ENCODE measurements at regions not wholly inside any gene's neighbourhood (a gene's known extent, or its start where the extent isn't known, plus 50 kb on each side); places are given as distances from the start of the nearest gene placed in this dataset.

DNA sequence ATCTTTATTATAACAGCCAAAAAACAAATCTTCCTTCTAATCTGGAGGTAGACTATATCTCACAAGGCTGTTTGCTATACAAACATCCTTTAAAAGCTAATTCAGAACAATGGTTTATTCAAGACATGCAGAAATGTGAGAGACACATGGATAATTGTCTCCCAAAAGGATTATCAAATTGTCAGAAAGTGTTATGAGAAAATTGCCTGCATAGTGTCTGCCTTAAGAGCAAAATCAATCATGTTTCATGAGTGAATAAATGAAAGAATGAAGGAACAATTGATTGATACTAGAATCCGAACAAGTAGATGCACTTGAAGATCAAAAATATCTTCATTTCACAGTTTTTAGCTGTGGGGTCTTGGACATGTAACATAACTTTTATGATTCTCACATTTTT, 621.7 kb upstream of the BOD1L1 start:
- no peak for DNase-seq (ENCODE audit: low read depth)

DNA sequence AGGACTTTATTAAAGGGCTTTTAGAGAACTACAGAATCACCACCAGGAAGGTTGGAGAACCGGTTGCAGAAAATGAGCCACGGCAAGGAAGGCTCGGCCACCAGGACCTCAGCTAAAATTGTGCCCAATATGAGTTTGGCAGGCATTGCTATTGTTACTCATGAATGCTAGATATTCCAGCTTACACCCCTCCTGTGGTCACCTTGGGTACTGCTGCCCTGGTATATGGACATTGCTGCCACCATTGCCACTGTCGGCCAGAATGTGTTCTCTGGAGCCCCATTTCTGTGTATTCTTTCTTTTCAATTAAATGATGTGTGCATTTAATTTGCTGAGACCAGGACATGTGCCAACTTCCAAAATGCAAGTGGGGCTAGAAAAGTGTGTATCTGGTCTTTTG, 626.7 kb upstream of the BOD1L1 start:
- DNase-seq (ENCODE audit: low read depth): no peak

DNA sequence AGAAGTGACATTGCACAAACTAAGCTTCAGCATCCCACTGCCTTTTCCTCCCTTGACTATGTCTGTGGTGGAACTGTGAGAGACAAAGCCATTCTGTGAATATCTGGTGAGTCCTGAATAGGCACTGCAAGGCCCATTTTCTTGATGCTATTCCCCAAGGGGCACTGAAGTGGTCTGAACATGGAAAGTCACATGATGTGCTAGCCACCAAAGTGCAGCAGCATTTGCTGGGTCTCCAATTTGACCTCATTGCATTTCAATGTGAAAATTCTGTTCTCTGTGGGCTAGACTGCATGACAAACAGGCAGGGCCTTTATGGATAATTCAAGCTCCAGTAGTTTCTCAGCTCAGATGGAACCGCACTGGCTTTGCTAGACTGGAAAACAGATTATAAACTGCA, 627.4 kb upstream of the BOD1L1 start:
- no peak for DNase-seq (ENCODE audit: low read depth)

DNA sequence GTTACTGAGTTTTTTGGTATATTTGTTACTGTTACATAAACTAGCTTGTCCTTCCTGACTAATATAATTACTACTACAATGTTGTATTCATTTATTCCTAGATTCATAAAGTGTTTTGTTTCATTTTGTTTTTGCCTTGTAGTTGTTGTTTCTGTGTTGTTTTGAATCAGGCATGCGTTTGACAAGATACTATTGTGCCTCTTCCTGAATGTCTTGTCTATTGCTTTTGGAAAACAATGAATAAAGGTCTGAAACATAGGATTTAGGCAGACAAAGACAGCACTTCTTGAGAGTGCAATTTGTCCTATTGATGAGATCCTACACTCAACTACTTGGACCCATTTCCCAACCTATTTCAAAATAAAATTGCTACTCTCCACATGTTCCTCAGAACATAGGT, 630.4 kb upstream of the BOD1L1 start:
- DNase-seq (ENCODE audit: low read depth): no peak

DNA sequence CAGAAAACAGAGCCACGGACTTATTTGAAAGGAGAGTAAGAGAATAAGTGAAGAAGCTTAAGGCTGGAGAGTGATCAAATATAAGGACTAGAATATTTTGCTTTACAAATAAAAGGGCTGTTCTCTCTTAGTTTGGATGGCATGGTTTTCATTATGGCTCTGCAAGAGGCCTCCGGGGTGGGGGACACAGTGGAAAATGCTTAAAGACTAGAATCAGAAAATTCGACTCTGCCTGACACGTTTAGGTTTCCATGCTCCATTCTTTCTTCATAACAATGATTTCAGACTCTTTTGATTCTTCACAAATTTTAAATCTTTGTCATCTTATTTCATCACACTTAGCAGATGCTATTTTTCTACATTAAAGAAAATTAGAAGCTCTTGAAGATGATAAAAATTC, 632.4 kb upstream of the BOD1L1 start:
- DNase-seq (ENCODE audit: low read depth): no peak

DNA sequence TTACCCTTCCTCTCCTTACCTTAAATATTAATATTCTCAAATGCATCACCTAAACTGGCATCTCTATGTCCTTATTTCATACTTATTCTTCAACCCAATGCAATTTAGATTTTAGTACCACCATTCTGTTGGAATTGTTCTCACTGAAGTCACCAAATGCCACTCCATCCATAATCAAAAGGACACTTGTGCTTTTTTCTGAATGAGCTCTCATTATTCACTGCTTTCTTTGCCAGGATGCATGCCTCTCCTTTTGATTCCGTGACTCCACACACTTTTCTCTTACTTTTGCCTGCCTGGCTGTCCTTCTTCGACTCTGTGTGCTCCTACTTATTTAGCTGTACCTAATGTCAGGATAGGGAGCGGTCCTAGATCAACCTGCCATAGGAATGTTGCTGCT, 633.1 kb upstream of the BOD1L1 start:
- no peak for DNase-seq (ENCODE audit: low read depth)

DNA sequence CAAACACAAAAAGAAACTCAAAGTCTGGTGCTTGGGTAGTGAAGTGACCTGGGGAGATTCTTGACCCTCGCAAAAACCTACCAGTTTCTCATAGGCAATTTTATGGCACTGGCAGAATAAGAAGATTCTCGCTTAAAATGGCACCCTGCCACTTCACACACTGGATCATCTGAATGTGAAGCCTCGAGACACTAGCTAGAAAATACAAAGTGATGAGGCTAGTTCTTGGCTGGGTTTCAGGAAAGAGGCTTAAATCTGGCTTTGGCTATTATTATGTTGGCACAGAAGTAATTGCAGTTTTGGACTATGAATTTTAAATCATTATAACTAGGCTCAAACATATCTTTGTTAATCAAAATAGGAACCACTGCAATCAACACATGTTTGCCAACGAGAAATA, 634.7 kb upstream of the BOD1L1 start:
- DNase-seq (ENCODE audit: low read depth): no peak

DNA sequence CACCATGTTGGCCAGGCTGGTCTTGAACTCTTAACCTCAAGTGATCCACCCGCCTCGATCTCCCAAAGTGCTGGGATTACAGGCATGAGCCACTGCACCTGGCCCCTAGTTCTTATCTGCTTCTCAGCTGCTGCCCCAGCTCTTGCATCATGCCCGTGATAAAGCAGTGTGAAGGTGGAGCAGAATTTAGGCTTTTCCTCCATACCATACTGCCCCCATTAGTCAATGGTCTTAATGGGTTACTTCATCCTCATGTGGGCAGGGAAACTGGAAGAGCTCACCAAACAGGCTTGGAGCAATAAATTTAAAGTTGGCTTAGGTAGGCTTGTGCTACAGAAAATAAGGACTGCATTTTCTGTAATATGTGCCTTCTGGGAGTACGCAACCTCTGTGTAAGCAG, 636.9 kb upstream of the BOD1L1 start:
- DNase-seq (ENCODE audit: low read depth): no peak

DNA sequence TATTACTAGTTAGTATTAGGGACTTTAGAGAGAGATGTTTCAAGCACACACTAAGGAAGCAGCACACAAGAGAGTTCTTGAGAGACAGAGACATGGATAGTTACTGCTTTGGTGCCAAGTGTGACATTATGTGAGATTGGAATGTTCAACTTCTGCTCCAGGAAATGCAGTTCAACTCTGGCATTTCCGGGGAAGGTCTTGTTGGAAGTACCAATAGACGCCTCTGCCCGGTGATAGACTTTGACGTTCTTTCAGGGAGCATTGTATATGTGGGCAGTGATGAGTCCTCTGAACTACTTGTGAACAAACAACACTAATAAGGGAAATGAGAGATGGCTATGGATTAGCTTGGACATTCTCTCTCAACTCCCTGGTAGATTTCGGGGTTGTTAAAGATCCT, 638.1 kb upstream of the BOD1L1 start:
- no peak for DNase-seq (ENCODE audit: low read depth)

DNA sequence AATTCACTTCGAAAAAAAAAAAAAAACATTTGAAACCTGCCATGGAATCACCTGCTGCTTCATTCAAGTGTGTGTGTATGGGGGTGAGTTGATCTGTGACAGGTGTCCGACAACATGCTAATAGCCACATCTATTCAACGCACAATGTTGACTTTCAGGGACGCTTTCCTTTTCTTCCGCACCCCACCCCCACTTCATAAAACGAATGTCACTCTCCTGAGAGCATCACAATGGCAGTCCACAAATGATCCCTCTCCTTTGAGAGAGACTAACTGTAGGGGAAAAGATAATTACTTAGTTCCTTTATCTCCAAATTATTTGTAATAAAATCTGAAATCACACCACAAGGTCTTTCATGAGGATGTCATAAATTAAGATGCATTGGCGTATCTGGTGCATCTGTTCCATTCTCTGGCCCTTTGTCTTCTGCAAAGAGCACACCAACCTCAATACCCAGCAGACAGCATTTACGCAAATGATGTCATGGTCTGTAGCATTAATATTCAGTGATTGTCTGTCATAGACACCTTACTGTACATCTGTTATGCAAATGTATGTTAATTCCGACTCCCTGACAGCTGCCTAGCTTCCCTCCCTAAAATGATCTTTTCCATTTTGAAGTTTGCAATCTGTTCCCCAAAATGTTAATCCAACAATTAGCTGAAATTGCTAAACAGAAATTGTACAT, 640.0 kb upstream of the BOD1L1 start:
- no peak for DNase-seq (ENCODE audit: low read depth)

DNA sequence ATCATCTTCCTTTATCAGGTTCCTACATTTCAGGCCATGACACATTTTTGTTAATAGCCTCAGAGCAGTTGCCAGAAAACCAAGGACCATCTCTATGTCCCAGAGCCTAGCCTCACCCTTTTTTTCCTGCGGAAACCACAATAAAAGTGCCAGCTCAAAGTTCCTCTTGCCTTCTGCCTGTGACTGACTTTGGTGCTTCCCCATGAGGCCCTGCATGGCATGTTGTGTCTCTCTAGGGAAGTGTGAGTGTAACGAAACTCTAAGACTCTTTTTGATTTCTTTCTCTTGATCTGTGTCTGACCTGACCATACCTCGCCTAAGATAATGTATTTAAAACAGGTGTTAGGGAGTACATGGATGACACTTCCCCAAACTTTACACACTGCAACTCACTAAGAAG, 642.3 kb upstream of the BOD1L1 start:
- DNase-seq (ENCODE audit: low read depth): no peak

DNA sequence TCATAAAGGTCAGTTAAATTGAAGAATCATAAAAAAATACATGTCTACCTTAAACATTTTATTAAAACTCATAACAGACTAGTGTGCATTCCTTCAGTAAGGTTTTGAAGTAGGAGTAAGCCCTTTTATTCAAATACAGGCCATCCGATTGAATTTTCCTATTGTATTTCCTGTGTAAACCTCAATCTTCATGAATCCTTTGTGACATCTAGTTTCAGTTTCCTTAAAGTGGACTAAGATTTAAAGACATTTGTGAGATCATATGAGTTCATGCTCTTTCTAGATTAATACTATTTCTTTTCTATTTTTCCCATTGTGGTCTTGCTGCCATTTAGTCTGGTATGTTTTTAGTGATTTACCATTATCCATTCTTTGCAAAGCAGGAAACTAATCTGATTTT, 644.7 kb upstream of the BOD1L1 start:
- DNase-seq (ENCODE audit: low read depth): no peak

DNA sequence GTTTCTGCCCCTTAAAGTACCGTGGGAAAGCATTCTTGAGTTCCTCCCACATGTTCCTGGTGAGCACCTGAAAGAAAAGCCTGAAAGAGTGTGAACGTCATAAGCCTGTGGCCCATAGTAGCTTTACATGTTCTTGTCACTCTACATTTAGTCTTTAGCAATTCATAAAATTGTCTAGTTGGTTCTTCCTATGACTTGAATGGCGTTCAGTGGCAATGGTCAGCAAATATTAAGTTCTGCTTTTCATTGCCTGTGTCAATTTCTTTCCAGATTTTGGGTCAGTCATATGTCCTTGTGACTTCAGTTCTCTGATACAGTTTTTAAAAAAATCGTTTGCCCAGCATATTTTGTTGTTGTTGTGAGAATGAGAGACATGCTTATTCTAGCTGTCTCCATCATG, 650.0 kb upstream of the BOD1L1 start:
- no peak for DNase-seq (ENCODE audit: low read depth)

DNA sequence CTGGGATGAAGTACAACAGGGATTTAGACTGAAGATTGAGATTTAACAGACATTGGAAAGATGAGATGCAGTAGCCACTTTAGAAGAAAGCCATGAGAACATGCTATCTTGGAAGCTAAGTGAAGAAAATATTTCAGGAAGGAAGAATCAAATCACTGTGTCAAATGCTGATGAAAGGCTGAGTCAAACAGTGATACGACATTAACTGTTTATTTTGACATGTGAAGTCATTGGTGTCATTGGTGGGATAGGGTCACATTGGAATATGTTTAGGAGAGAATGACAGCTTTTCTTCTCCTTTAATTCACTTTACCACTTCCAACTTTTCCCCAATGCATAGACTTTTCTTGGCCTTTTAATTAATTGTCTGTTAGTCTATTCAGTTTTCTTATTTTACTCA, 653.0 kb upstream of the BOD1L1 start:
- DNase-seq (ENCODE audit: low read depth): no peak

DNA sequence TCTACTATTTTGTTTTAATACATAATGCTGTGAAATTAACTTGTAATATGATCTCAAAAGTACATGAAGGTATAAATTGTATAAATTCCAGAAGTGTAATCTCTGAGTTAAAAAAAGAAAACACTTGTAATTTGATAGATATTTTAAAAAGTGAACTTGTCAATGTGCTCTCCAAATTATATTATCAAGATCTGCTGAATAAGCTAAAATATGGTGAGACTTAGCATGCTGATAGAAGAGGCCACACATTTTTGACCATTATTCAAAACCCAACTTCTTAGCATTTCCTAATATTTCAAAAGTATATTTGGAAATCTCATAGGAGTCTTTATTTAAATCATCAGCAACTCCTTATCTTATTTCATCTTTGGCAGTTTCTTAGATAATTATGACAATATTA, 657.1 kb upstream of the BOD1L1 start:
- DNase-seq (ENCODE audit: low read depth): no peak

DNA sequence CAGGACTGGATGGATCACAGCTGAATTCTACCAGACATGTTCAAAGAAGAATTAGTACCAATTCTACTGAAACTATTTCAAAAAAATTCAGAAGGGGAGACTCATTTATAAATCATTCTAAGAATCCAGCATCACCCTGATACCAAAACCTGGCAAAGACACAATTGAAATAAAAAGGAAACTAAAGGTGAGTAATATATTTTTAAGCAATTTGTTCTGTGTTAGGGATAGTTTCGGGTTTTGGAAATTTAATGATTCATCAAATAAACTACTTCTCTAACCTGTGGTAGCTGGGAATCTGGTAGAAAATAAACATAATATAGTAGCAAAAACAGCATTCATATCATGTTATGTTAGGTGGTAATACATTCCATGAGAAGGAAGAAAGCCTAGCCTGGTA, 662.2 kb upstream of the BOD1L1 start:
- DNase-seq (ENCODE audit: low read depth): no peak

DNA sequence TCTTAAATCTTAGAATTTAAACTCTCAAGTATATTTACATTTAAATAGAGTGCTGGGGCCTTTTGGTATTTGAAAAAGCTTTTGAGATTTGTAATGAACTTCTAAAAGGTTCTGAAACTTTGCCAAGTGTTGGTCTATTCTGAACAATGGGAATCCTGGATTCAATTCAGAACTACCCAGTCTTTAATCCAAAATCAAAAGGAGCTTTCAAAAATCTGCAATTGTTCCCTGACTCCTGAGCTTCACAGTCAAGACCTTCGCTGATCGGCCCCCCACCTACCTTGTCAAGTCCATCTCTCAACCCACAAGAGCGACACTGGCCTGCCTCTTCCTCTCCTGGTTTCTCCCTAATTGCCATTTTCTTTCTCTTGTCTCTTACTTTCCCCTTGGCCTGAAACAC, 666.1 kb upstream of the BOD1L1 start:
- DNase-seq (ENCODE audit: low read depth): no peak

DNA sequence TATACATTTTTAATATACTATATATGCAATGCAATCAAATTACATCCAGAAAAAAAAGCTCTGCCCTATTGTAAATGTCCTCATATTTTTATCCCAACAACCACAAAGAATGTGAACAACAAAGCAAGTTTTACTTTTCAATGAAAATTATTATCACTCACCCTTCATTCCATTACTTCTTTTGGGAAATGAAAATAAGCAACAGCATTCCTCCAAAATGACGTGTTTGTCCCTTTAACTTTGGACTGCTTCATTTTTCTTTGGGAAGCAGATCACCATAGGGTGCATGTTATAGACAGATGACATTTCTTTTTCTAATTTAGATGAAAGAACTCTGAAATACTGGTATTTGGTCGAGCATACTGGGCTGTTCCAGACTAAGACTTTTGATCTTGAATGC, 667.1 kb upstream of the BOD1L1 start:
- DNase-seq (ENCODE audit: low read depth): no peak

DNA sequence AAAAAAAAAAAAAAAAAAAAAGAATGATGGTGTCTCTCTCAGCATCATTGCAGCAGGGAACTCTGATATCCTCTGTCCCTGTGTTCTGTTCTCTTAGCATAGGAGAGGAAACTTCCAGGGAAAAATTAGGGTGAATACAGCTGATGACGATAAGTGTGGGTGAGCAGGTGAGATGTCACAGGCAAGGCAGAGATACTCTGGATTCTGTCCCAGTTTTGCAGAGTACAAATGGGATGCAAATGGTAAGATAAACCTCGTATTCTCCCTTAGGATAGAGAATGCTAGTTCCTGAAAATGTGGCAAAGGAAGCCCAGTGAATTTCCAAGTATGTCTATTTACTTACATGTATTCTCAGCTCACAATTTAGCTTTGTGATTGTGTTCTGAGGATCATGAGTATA, 671.6 kb upstream of the BOD1L1 start:
- DNase-seq (ENCODE audit: low read depth): no peak

DNA sequence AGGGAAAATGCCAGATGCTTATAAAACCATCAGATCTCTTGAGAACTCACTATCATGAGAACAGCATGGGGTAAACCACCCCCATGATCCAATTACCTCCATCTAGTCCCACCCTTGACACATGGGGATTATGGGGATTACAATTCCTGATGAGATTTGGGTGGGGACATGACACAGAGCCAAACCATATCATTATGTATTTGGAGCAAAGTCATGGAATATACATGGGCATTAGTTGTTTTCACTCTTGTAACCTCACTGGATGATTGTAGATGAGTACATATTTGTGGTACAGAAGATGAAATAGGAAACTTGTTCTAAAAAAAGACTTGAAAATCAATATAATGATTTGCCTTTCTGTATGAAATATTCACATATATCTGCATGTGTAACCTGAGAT, 674.5 kb upstream of the BOD1L1 start:
- DNase-seq (ENCODE audit: low read depth): no peak

DNA sequence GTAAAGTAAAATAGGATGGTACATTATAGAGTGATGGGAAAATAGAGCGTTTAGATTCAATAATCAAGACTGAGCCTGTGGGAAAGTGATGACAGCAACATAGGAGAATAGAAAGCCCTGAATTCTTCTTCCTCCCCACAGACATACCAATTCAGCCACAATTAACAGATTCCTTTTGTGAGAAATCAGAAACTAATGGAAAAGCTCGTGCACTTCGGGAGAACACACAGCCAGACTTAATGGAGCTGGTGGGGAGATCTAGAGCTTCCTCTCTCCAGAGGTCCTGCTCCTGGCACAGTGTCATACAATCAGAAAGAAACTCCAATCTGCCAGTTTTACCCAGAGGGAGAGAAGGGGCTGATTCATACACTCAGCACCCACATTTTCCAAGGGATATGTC, 676.3 kb upstream of the BOD1L1 start:
- DNase-seq (ENCODE audit: low read depth): no peak

DNA sequence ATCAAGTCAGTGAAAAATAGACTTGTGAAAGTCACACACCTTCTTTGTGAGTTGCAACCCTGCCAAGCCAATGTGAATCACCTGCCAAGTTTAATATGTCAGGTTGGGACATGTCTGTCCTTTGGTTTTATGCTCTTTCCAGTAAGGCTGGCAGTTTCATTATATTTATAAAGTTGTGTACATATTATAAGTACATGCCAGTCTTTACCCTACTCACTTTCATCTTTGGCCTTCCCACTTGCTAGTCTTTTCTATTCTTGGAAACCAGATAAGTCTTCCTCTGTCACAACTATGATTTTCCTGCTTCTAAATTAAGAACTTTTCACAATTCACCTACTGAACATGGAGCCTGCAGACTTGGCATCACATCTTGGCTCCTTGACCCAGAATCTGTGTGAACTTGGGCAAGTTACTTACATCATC, 680.7 kb upstream of the BOD1L1 start:
- no peak for DNase-seq (ENCODE audit: low read depth)

DNA sequence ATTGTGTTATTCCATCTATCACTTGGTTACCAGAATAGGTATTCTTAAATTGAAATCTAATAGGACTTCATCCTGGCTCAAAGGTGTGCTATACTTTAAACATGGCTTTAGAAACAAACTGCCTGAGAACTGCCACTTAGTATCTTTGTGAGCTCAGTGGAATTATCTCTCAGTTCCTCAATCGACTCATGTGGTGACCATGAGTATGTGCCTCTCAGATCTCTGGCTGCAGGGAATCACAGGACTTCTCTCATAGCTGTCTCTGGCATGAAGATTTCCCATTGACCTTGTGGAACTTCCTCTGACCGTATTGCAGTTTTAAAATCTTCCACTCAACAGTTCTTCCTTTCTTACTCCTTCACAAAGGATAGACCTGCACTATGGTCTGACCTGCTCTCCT, 681.9 kb upstream of the BOD1L1 start:
- no peak for DNase-seq (ENCODE audit: low read depth)

DNA sequence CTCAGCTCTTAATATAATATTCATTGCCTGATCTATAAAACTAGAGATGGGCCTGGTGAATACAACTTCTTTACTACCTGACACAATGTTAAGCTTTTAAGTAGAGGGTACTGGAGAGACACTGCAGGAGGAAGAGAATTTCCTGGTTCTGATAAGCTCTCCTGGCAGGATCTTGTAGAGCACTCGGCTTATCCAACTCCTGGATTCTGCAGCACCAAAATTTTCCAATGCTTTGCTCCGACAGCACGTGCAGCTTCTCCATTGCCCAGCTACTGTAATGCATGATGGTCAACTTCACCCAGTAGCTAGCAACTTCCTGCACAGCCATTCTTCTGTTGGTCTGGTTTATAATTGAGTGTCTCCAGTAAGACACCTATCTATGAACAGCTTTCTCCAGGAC, 686.2 kb upstream of the BOD1L1 start:
- no peak for DNase-seq (ENCODE audit: low read depth)

DNA sequence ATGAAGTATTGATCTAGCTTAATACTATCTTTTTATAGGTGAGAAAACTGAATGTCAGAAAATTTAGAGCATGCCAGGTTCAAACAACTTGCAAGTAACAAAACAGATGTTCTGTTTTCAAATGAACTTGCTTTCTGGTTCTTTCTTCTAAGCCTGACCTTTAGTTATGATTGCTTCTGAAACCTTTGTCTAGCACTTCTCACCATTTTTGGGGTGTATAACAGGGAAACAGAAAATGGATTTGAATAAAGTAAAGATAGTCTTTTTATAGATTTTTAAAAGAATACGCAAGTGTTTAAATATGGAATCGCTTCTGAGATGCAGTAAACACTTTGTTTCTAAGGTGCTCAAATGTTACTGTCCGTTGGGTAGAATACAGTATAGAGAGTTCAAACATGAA, 687.2 kb upstream of the CPEB2 start:
- no peak for DNase-seq (ENCODE audit: low read depth)
